WTC11 (cell line): ENCODE measurements at regions not wholly inside any gene's neighbourhood (a gene's known extent, or its start where the extent isn't known, plus 50 kb on each side); places are given as distances from the start of the nearest gene placed in this dataset.

ENCODE experiments used
- ATAC-seq: fragments of 200-7000 bp; cut with Tn5 transposase; 2 replicates; pipeline ENCODE4 v1.10.0; 2021; ENCODE audit warnings: mild to moderate bottlenecking, moderate library complexity
- CTCF ChIA-PET: fragments of 300-600 bp; sonication (Branson Sonifier 250); formaldehyde crosslinking; loops from one replicate; lab custom pipeline; 2021; ENCODE audit warnings: antibody characterized with exemption; lab: Charles Lee
- POLR2A ChIA-PET: fragments of 350-600 bp; sonication (Branson Sonifier 250); formaldehyde crosslinking; loops from one replicate; lab custom pipeline; 2021; ENCODE audit warnings: antibody characterized with exemption; lab: Charles Lee
- DNase-seq: peaks from one replicate; pipeline ENCODE4 v3.0.0; 2021; ENCODE audit warnings: low spot score
- H3K27ac Mint-ChIP-seq: 2 replicates; pipeline ENCODE4 v1.8.0; 2021; ENCODE audit warnings: mixed read lengths
- H3K27me3 Mint-ChIP-seq: 2 replicates; pipeline ENCODE4 v1.8.0; 2021; ENCODE audit warnings: low read depth, mild to moderate bottlenecking, moderate library complexity, mixed read lengths
- H3K36me3 Mint-ChIP-seq: 2 replicates; pipeline ENCODE4 v1.8.0; 2021; ENCODE audit warnings: mixed read lengths
- H3K4me1 Mint-ChIP-seq: 2 replicates; pipeline ENCODE4 v1.8.0; 2022; ENCODE audit warnings: mixed read lengths
- H3K4me3 Mint-ChIP-seq: 2 replicates; pipeline ENCODE4 v1.8.0; 2021; ENCODE audit warnings: mild to moderate bottlenecking, moderate library complexity, mixed read lengths
- H3K9me3 Mint-ChIP-seq: 2 replicates; pipeline ENCODE4 v1.8.0; 2021; ENCODE audit warnings: mixed read lengths
- CREB1 ChIP-seq: sonication (generic); formaldehyde crosslinking; IDR thresholded peaks from 2 replicates; pipeline ENCODE4 v1.8.0; 2023; ENCODE audit warnings: mild to moderate bottlenecking, missing genetic modification reagents
- CTCF ChIP-seq: fragments of 200-600 bp; IDR thresholded peaks from 2 replicates; pipeline ENCODE4 v1.8.0; 2022; ENCODE audit warnings: antibody characterized with exemption
- FOXK1 ChIP-seq: sonication (generic); formaldehyde crosslinking; IDR thresholded peaks from 2 replicates; pipeline ENCODE4 v1.8.0; 2022; ENCODE audit warnings: mild to moderate bottlenecking, moderate library complexity, missing genetic modification reagents
- FOXP4 ChIP-seq: sonication (generic); formaldehyde crosslinking; IDR thresholded peaks from 2 replicates; pipeline ENCODE4 v1.8.0; 2022; ENCODE audit warnings: mild to moderate bottlenecking, missing genetic modification reagents
- HMGXB4 ChIP-seq: sonication (generic); formaldehyde crosslinking; IDR thresholded peaks from 2 replicates; pipeline ENCODE4 v1.8.1; 2023; ENCODE audit warnings: mild to moderate bottlenecking, moderate library complexity, missing genetic modification reagents
- KAT7 ChIP-seq: sonication (generic); formaldehyde crosslinking; IDR thresholded peaks from 2 replicates; pipeline ENCODE4 v1.8.1; 2023; ENCODE audit warnings: missing genetic modification reagents, mild to moderate bottlenecking, borderline replicate concordance
- MAX ChIP-seq: sonication (generic); formaldehyde crosslinking; IDR thresholded peaks from 2 replicates; pipeline ENCODE4 v1.8.0; 2022; ENCODE audit warnings: mild to moderate bottlenecking, missing genetic modification reagents
- MLX ChIP-seq: sonication (generic); formaldehyde crosslinking; IDR thresholded peaks from 2 replicates; pipeline ENCODE4 v1.8.1; 2023; ENCODE audit warnings: mild to moderate bottlenecking, missing genetic modification reagents, moderate library complexity
- NFATC4 ChIP-seq: fragments of 250-450 bp; sonication (Bioruptor Pico); IDR thresholded peaks from 2 replicates; pipeline ENCODE4 v1.9.0; 2021; ENCODE audit warnings: mild to moderate bottlenecking
- NFE2L1 ChIP-seq: sonication (generic); formaldehyde crosslinking; IDR thresholded peaks from 2 replicates; pipeline ENCODE4 v1.8.1; 2023; ENCODE audit warnings: missing genetic modification reagents
- PRDM15 ChIP-seq: sonication (generic); formaldehyde crosslinking; IDR thresholded peaks from 2 replicates; pipeline ENCODE4 v1.8.0; 2022; ENCODE audit warnings: missing genetic modification reagents
- ZBTB21 ChIP-seq: sonication (generic); formaldehyde crosslinking; IDR thresholded peaks from 2 replicates; pipeline ENCODE4 v1.8.1; 2023; ENCODE audit warnings: mild to moderate bottlenecking, missing genetic modification reagents, borderline replicate concordance

GRCh38 chr3:44117736-44118135, 124.0 kb upstream of the TOPAZ1 start (continued):
- TF ChIP-seq FOXP4 (CRISPR knock-in tag) (no peak), CREB1 (CRISPR knock-in tag) (no peak), HMGXB4 (CRISPR knock-in tag) (no peak)

GRCh38 chr3:44120721-44121582, 120.7 kb upstream of the TOPAZ1 start:
- peaks cover 22% of the 10 kb centered on the region for H3K4me1 Mint-ChIP-seq
- no peak for TF ChIP-seq FOXK1 (CRISPR knock-in tag)
- no peak for TF ChIP-seq KAT7 (CRISPR knock-in tag)
- 0 out of 2 replicates have a peak, but pooled peaks have one; percentile 41 for TF ChIP-seq MAX (CRISPR knock-in tag)
- no peak for TF ChIP-seq ZBTB21 (CRISPR knock-in tag)
- TF ChIP-seq MLX, result no peak
- TF ChIP-seq CTCF, result no peak
- TF ChIP-seq NFE2L1 (CRISPR knock-in tag), result no peak
- no peak for TF ChIP-seq NFATC4 (CRISPR knock-in tag)
- TF ChIP-seq PRDM15 (CRISPR knock-in tag), result no peak
- TF ChIP-seq, all 79 proteins: peak for 1
- peaks cover 4% of the 10 kb centered on the region; the same call in 1 of the 2 replicates for H3K36me3 Mint-ChIP-seq
- DNase-seq, result no peak
- peaks cover 18% of the 10 kb centered on the region for H3K27me3 Mint-ChIP-seq
- ChIA-PET POLR2A (no interaction called here), CTCF (interaction anchor here (0.9 to 2.1 kb wide), 4 partner anchors 44 to 124 kb away, joined by 3 to 5 read pairs (median 4); no protein-coding TSS in a partner anchor)
- H3K4me3 Mint-ChIP-seq, result no peak overlapping the region
- ATAC-seq, result peak; percentile 67
- H3K27ac Mint-ChIP-seq, result no peak overlapping the region
- H3K9me3 Mint-ChIP-seq, result no peaks in the 10 kb centered on the region; the same call in 1 of the 2 replicates
